ENCODE measurements at regions not wholly inside any gene's neighbourhood (a gene's known extent, or its start where the extent isn't known, plus 50 kb on each side); places are given as distances from the start of the nearest gene placed in this dataset.
"Not testable (repeated sequence)": the region's sequence is repeated elsewhere in the genome, so short reads cannot be mapped to it uniquely, and the experiment has no call there.

GRCh38 chrX:27241981-27242380 is 221.2 kb downstream of the PPP4R3C start:
- no peak for TF ChIP-seq SREBF2 (IDR thresholded peaks at IDR 0.05)
- no peak overlapping the region for H3K27ac ChIP-seq
- CTCF ChIA-PET, result interaction anchor here (0.7 kb wide), 1 partner anchor 1730 kb away, joined by 3 read pairs; no protein-coding TSS in a partner anchor
- no peak for ATAC-seq
- H3K4me1 ChIP-seq, result no peaks in the 10 kb centered on the region
- no peak overlapping the region for H3K4me3 ChIP-seq
- FAIRE-seq, result no peak
- no peak for DNase-seq (ENCODE audit: low read depth in 1 of 2, low spot score in 1 of 2)
- POLR2A ChIA-PET, result no interaction called here
- no peaks in the 10 kb centered on the region for H3K9me3 ChIP-seq
- no peak overlapping the region for H3K4me2 ChIP-seq

GRCh38 chrX:27240042-27240441 is 223.1 kb downstream of the PPP4R3C start:
- not testable (repeated sequence) for ATAC-seq; H3K9me3 ChIP-seq; DNase-seq (ENCODE audit: low read depth in 1 of 2, low spot score in 1 of 2)

GRCh38 chrX:27236681-27237080 is 226.5 kb downstream of the PPP4R3C start:
- CTCF ChIA-PET, result no interaction called here
- POLR2A ChIA-PET, result no interaction called here
- ATAC-seq (no peak), FAIRE-seq (no peak), DNase-seq (ENCODE audit: low read depth in 1 of 2, low spot score in 1 of 2) (no peak)
- Histone ChIP-seq H3K9me3 (no peaks in the 10 kb centered on the region), H3K4me1 (no peaks in the 10 kb centered on the region), H3K4me3 (no peak overlapping the region), H3K4me2 (no peak overlapping the region), H3K27ac (no peak overlapping the region)
- TF ChIP-seq TFCP2L1 (CRISPR knock-in tag; IDR thresholded peaks at IDR 0.05), result no peak
- TF ChIP-seq EHMT2 (IDR thresholded peaks at IDR 0.05; ENCODE audit: low read depth), result no peak
- no peak for TF ChIP-seq PHF8 (IDR thresholded peaks at IDR 0.05; ENCODE audit: borderline replicate concordance, low read depth)
- no peak for TF ChIP-seq ESRRA (IDR thresholded peaks at IDR 0.05; ENCODE audit: borderline replicate concordance, low read length)
- TF ChIP-seq ZNF302 (CRISPR knock-in tag; IDR thresholded peaks at IDR 0.05), result no peak
- no peak for TF ChIP-seq RCOR1 (IDR thresholded peaks at IDR 0.05; ENCODE audit: low read depth, low read length)
- TF ChIP-seq USF2 (IDR thresholded peaks at IDR 0.05), result no peak
- TF ChIP-seq BCL3 (IDR thresholded peaks at IDR 0.05), result no peak

More at GRCh38 chrX:27240042-27240441, 223.1 kb downstream of the PPP4R3C start:
- H3K4me1 ChIP-seq, H3K27ac ChIP-seq, H3K4me2 ChIP-seq, FAIRE-seq, POLR2A ChIA-PET, H3K4me3 ChIP-seq, CTCF ChIA-PET: not testable (repeated sequence)
- WGBS (ENCODE audit: missing lambda C conversion rate), result 0% methylated on average over 3 of the region's 4 CpGs

GRCh38 chrX:27229721-27230120 is 233.4 kb downstream of the PPP4R3C start:
- H3K4me2 ChIP-seq, result no peak overlapping the region
- FAIRE-seq (no peak), ATAC-seq (no peak), DNase-seq (ENCODE audit: low read depth in 1 of 2, low spot score in 1 of 2) (no peak)
- POLR2A ChIA-PET, result no interaction called here
- H3K4me1 ChIP-seq, result no peaks in the 10 kb centered on the region
- 5% methylated on average over 2 of the region's 2 CpGs for WGBS (ENCODE audit: missing lambda C conversion rate)
- H3K9me3 ChIP-seq, result no peaks in the 10 kb centered on the region
- CTCF ChIA-PET, result no interaction called here
- no peak overlapping the region for H3K4me3 ChIP-seq
- TF ChIP-seq MAFK (IDR thresholded peaks at IDR 0.05; ENCODE audit: partially characterized antibody) (no peak), HDAC2 (IDR thresholded peaks at IDR 0.05) (no peak), GATA3 (IDR thresholded peaks at IDR 0.05; ENCODE audit: borderline replicate concordance) (no peak), ZFP36 (IDR thresholded peaks at IDR 0.05; ENCODE audit: borderline replicate concordance, partially characterized antibody) (no peak), PHF8 (IDR thresholded peaks at IDR 0.05; ENCODE audit: borderline replicate concordance, low read depth) (no peak), HOXB13 (CRISPR knock-in tag; IDR thresholded peaks at IDR 0.05; ENCODE audit: low read depth) (no peak), HOXB5 (CRISPR knock-in tag; IDR thresholded peaks at IDR 0.05) (no peak), CHD4 (IDR thresholded peaks at IDR 0.05; ENCODE audit: borderline replicate concordance) (no peak), POLR2AphosphoS2 (conservative IDR thresholded peaks at IDR 0.05; ENCODE audit: low read length) (no peak), REST (IDR thresholded peaks at IDR 0.05) (no peak), EHMT2 (IDR thresholded peaks at IDR 0.05; ENCODE audit: low read depth) (no peak), KDM1A (IDR thresholded peaks at IDR 0.05; ENCODE audit: low read depth) (no peak), TFCP2L1 (CRISPR knock-in tag; IDR thresholded peaks at IDR 0.05) (no peak), ZC3H11A (IDR thresholded peaks at IDR 0.05) (no peak)
- no peak overlapping the region for H3K27ac ChIP-seq

All from A549 (cell line).